ENCODE measurements at regions not wholly inside any gene's neighbourhood (a gene's known extent, or its start where the extent isn't known, plus 50 kb on each side); places are given as distances from the start of the nearest gene placed in this dataset.

DNA sequence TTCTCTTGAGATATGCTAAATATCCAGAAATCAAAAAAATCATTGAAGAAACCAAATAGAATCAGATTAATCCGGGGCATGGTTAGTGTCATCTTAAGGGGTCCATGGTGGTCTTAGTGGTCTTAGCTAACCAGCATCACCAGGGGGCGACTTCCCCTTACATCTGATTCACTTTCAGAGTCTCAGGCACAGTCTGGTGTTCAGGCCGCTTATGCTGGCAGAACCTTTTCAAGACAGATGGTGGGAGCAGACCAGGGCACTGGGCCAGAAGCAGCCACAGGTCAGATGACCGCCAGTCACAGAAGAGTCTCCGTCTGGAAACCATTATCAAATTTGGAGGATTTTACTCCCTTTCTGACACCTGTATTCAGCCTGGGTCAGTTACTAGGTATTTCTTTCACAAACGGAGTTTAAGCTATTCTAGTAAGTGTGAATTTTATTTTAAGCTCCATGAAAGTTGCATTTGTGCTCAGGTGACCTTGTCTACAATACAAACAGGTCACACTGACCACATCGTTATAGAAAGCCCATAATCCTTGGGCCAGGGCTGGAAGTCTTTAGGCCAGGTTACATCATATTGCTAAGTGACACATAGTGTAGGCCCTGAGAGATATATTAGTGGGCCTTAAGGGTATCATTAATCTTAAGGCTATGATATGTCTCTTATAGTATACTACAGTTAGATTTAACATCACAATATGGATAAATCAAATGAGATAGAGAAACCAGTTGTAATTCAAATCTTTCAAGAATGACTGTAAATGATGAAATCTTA, 365.5 kb downstream of the GBE1 start:
- no peak overlapping the region for H3K4me3 ChIP-seq (ENCODE audit: low read length)
- H3K9me3 ChIP-seq (ENCODE audit: control insufficient read depth, low read depth, low read length): no peaks in the 10 kb centered on the region
- no peaks in the 10 kb centered on the region for H3K27me3 ChIP-seq (ENCODE audit: control insufficient read depth, insufficient read depth, low read length)
- no peaks in the 10 kb centered on the region for H3K36me3 ChIP-seq (ENCODE audit: control insufficient read depth, low read depth, low read length)
- no peak overlapping the region for H3K9ac ChIP-seq (ENCODE audit: low read length)
- no peak overlapping the region for H3K27ac ChIP-seq (ENCODE audit: low read length)
- no peaks in the 10 kb centered on the region for H3K4me1 ChIP-seq (ENCODE audit: control insufficient read depth, low read depth, low read length)

DNA sequence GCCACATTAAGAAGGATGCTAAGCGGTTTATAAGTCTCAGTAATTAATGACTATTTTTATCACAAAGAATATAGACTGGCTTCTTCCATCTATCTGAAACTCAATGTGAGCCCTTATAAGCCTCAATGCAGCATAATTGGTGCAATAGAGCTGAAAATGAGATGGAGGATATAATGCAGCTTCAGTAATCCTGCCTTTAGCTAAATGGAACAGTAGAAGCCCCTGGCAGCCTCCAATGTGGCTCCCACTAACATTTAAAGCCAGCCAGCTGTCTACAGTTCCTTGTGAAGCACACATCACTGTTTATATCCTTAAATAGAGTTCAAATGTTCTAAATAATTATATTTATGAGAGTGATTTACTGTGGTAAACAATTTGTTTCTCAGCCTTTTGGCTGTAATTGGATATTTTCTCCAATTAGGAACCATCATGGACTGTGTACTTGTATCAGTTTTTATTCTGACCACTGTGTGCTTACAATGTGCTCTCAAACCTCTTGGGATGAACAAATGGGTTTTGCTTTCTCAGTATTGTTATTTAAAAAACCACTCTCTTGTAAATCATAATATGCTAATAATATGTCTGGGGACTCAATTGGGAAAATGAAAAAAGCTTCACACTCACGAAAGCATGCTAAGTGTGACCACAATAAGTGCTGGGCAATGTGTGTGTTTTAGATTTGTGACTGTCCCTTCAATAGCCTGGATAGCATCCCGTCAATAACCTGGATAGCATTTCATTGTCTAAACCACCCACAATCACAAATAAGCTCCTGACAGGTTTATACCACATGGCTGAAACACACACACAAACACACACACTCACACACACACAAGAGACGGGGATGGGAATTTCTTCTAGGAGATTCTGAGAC, 366.6 kb downstream of the GBE1 start:
- Histone ChIP-seq H3K27ac (ENCODE audit: low read length) (no peak overlapping the region), H3K36me3 (ENCODE audit: control insufficient read depth, low read depth, low read length) (no peaks in the 10 kb centered on the region), H3K4me1 (ENCODE audit: control insufficient read depth, low read depth, low read length) (no peaks in the 10 kb centered on the region), H3K27me3 (ENCODE audit: control insufficient read depth, insufficient read depth, low read length) (no peaks in the 10 kb centered on the region), H3K4me3 (ENCODE audit: low read length) (no peak overlapping the region), H3K9me3 (ENCODE audit: control insufficient read depth, low read depth, low read length) (no peaks in the 10 kb centered on the region), H3K9ac (ENCODE audit: low read length) (no peak overlapping the region)

GRCh38 chr3:81393251-81393650, 368.2 kb downstream of the GBE1 start:
- H3K27ac ChIP-seq (ENCODE audit: low read length): no peak overlapping the region
- no peak overlapping the region for H3K9ac ChIP-seq (ENCODE audit: low read length)
- H3K4me3 ChIP-seq (ENCODE audit: low read length): no peak overlapping the region

GRCh38 chr3:81390796-81391195, 370.6 kb downstream of the GBE1 start:
- Histone ChIP-seq H3K9ac (ENCODE audit: low read length) (no peak overlapping the region), H3K4me3 (ENCODE audit: low read length) (no peak overlapping the region), H3K4me1 (ENCODE audit: control insufficient read depth, low read depth, low read length) (peaks cover 5% of the 10 kb centered on the region), H3K27me3 (ENCODE audit: control insufficient read depth, insufficient read depth, low read length) (no peaks in the 10 kb centered on the region), H3K36me3 (ENCODE audit: control insufficient read depth, low read depth, low read length) (no peaks in the 10 kb centered on the region), H3K9me3 (ENCODE audit: control insufficient read depth, low read depth, low read length) (no peaks in the 10 kb centered on the region), H3K27ac (ENCODE audit: low read length) (no peak overlapping the region)

More at GRCh38 chr3:81393251-81393650, 368.2 kb downstream of the GBE1 start:
- Histone ChIP-seq H3K36me3 (ENCODE audit: control insufficient read depth, low read depth, low read length) (no peaks in the 10 kb centered on the region), H3K27me3 (ENCODE audit: control insufficient read depth, insufficient read depth, low read length) (no peaks in the 10 kb centered on the region), H3K9me3 (ENCODE audit: control insufficient read depth, low read depth, low read length) (no peaks in the 10 kb centered on the region), H3K4me1 (ENCODE audit: control insufficient read depth, low read depth, low read length) (no peaks in the 10 kb centered on the region)

DNA sequence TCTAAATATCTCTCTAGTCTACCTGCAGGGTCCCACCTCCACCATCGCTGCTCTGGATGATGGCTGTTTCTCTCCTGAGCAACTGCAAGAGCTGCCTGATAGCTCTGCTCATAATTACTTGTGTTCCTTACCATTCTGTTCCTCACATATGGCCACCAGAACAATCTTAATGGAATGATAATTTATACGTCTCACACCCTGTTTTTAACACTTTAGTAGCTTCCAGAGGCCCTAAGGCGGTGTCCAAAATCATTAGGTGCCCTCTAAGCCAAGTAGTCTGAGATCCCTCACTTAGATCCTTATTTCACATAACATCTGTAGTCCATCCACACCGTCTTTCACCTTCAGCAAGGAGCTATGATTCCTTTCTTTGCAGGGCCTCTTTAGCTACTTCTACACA, 373.3 kb downstream of the GBE1 start:
- Histone ChIP-seq H3K4me3 (ENCODE audit: low read length) (no peak overlapping the region), H3K27ac (ENCODE audit: low read length) (no peak overlapping the region)

DNA sequence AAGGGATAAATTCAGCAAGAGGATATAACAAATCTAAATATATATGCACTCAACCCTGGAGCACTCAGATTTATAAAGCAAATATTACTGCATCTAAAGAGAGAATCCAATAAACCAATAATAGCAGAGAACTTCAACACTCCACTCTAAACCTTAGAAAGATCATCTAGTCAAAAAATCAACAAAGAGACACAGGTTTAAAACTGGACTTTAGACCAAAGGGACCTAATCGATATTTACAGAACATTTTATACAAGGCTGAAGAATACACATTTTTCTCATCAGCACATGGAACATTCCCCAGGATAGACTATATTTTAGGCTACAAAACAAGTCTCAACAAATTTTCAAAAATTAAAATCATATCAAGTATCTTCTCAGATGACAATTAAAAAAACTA, 379.0 kb downstream of the GBE1 start:
- no peak overlapping the region for H3K9ac ChIP-seq (ENCODE audit: low read length)
- H3K4me1 ChIP-seq (ENCODE audit: control insufficient read depth, low read depth, low read length): peaks cover 6% of the 10 kb centered on the region
- H3K27ac ChIP-seq (ENCODE audit: low read length): no peak overlapping the region

More for the DNA sequence above, 373.3 kb downstream of the GBE1 start:
- no peaks in the 10 kb centered on the region for H3K36me3 ChIP-seq (ENCODE audit: control insufficient read depth, low read depth, low read length)
- H3K9ac ChIP-seq (ENCODE audit: low read length): no peak overlapping the region
- H3K9me3 ChIP-seq (ENCODE audit: control insufficient read depth, low read depth, low read length): no peaks in the 10 kb centered on the region
- H3K27me3 ChIP-seq (ENCODE audit: control insufficient read depth, insufficient read depth, low read length): no peaks in the 10 kb centered on the region
- H3K4me1 ChIP-seq (ENCODE audit: control insufficient read depth, low read depth, low read length): peaks cover 6% of the 10 kb centered on the region

DNA sequence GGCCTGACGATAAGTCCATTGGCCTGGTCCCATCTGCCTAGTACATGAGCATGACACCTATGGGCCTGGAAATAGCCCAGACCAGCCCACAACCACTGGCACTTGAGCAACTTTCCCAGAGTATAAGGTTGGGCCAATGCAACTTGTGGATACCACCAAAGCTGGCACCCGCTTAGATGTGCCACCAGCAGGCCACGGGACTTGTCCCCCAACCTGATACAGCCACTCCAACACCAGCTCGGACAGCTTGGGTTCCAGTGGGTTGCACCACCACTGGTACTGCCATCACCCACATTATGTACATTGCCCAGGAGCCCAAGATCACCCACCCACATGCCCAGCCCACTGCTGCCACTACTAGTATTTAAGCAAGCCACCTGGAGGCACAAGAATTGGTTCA, 381.2 kb downstream of the GBE1 start:
- Histone ChIP-seq H3K9me3 (ENCODE audit: control insufficient read depth, low read depth, low read length) (no peaks in the 10 kb centered on the region), H3K36me3 (ENCODE audit: control insufficient read depth, low read depth, low read length) (no peaks in the 10 kb centered on the region), H3K27me3 (ENCODE audit: control insufficient read depth, insufficient read depth, low read length) (no peaks in the 10 kb centered on the region), H3K4me1 (ENCODE audit: control insufficient read depth, low read depth, low read length) (peaks cover 4% of the 10 kb centered on the region), H3K4me3 (ENCODE audit: low read length) (no peak overlapping the region), H3K9ac (ENCODE audit: low read length) (no peak overlapping the region), H3K27ac (ENCODE audit: low read length) (no peak overlapping the region)

More for the DNA sequence above, 379.0 kb downstream of the GBE1 start:
- Histone ChIP-seq H3K4me3 (ENCODE audit: low read length) (no peak overlapping the region), H3K9me3 (ENCODE audit: control insufficient read depth, low read depth, low read length) (no peaks in the 10 kb centered on the region), H3K36me3 (ENCODE audit: control insufficient read depth, low read depth, low read length) (no peaks in the 10 kb centered on the region), H3K27me3 (ENCODE audit: control insufficient read depth, insufficient read depth, low read length) (no peaks in the 10 kb centered on the region)

DNA sequence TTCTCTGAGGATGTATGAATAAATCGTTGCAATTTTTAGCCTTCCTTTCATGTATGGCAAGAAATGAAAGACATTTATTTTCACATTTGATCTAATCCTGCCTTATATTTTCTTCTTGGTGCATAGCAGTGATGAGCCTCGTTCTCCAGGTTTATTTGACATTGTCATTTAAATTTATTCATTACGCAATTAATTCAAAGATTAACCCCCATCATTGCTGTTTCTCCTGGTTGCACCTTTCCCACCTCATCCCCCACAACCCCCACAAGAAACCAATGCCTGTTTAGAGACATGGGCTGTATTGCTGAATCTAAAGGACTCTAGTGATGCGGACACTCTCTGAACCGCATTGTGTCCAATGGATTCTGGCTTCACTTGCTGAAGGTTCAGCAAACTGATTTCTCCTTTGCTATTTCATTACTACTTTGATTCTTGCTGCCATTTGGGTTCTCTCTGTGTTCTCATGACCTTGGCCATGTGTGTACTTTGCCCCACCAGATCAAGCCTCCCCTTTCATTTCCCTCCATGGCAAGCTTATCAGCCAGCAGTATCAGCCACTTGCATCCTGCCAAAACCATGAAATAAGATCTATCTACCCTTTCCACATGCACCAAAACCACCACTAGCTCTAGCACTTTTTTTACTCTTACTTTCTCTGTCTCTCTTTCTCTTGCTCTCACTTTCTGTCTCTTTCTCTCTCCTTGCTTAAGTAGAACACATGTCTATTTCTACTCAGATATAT, 382.7 kb downstream of the GBE1 start:
- H3K36me3 ChIP-seq (ENCODE audit: control insufficient read depth, low read depth, low read length): no peaks in the 10 kb centered on the region

DNA sequence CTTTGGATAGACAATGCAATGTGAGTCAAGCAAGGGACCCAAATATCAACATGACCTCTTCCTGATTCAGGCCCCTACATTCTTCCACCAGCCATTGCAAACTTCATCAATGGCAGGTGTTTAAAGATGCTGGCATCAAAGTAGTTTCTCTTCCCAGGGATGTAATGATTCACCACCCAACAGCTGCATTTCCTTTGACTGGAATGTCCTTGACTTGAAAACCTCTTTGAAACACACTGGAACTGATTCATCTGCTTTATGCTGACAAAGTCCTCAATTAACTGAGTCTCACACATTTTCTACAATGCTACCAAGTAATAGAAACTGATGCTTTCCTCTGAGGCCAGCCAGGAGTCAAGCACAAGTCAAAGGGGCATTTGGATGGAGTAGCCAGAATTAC, 385.5 kb downstream of the GBE1 start:
- H3K4me1 ChIP-seq (ENCODE audit: control insufficient read depth, low read depth, low read length): peaks cover 8% of the 10 kb centered on the region
- H3K9me3 ChIP-seq (ENCODE audit: control insufficient read depth, low read depth, low read length): no peaks in the 10 kb centered on the region
- no peak overlapping the region for H3K9ac ChIP-seq (ENCODE audit: low read length)
- no peaks in the 10 kb centered on the region for H3K36me3 ChIP-seq (ENCODE audit: control insufficient read depth, low read depth, low read length)
- no peaks in the 10 kb centered on the region for H3K27me3 ChIP-seq (ENCODE audit: control insufficient read depth, insufficient read depth, low read length)
- no peak overlapping the region for H3K4me3 ChIP-seq (ENCODE audit: low read length)
- H3K27ac ChIP-seq (ENCODE audit: low read length): no peak overlapping the region

More for the DNA sequence above, 382.7 kb downstream of the GBE1 start:
- no peak overlapping the region for H3K27ac ChIP-seq (ENCODE audit: low read length)
- H3K9me3 ChIP-seq (ENCODE audit: control insufficient read depth, low read depth, low read length): no peaks in the 10 kb centered on the region
- peaks cover 8% of the 10 kb centered on the region for H3K4me1 ChIP-seq (ENCODE audit: control insufficient read depth, low read depth, low read length)
- H3K9ac ChIP-seq (ENCODE audit: low read length): no peak overlapping the region
- no peak overlapping the region for H3K4me3 ChIP-seq (ENCODE audit: low read length)
- H3K27me3 ChIP-seq (ENCODE audit: control insufficient read depth, insufficient read depth, low read length): no peaks in the 10 kb centered on the region

DNA sequence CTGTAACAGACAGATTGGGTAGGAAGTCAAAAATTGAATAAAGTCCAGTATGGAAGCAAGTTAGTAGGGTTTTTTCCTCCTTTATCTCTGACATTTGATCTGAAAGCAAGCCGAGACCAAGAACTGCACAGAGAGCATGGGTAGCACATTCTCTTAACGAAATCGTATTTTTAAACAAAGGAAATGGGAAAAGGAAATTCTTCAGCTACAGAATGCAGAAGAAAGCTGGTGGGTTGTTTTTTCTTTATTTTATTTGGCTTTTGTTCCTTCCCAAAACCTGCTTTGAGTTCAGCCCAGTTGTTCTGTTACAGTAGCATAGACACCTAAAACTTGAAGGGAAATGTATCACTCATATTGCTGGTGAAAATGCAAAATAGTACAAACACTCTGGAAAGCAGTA, 397.0 kb downstream of the GBE1 start:
- H3K4me1 ChIP-seq (ENCODE audit: control insufficient read depth, low read depth, low read length): no peaks in the 10 kb centered on the region
- no peak overlapping the region for H3K27ac ChIP-seq (ENCODE audit: low read length)
- no peaks in the 10 kb centered on the region for H3K36me3 ChIP-seq (ENCODE audit: control insufficient read depth, low read depth, low read length)
- H3K27me3 ChIP-seq (ENCODE audit: control insufficient read depth, insufficient read depth, low read length): no peaks in the 10 kb centered on the region
- no peaks in the 10 kb centered on the region for H3K9me3 ChIP-seq (ENCODE audit: control insufficient read depth, low read depth, low read length)
- no peak overlapping the region for H3K9ac ChIP-seq (ENCODE audit: low read length)
- no peak overlapping the region for H3K4me3 ChIP-seq (ENCODE audit: low read length)

DNA sequence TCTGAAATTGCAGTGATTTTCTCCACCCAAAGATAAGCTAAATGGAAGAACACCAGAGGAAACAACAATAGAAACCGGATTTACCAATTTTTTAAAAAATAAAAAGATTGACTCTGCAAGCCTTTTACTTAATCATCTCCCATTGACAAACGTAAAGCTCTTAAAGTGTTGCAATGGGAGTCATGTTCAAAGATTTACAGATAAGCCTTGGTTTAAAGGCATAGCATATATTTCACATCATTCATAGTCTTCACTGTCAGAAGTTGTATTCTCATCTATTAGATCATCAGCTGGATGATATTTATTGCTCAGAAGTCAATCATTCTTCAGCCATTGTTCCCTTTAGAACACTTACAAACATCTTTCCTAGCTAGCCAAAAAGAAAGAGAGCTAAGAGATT, 397.6 kb downstream of the GBE1 start:
- Histone ChIP-seq H3K27me3 (ENCODE audit: control insufficient read depth, insufficient read depth, low read length) (no peaks in the 10 kb centered on the region), H3K27ac (ENCODE audit: low read length) (no peak overlapping the region), H3K4me1 (ENCODE audit: control insufficient read depth, low read depth, low read length) (no peaks in the 10 kb centered on the region), H3K9me3 (ENCODE audit: control insufficient read depth, low read depth, low read length) (no peaks in the 10 kb centered on the region), H3K9ac (ENCODE audit: low read length) (no peak overlapping the region), H3K4me3 (ENCODE audit: low read length) (no peak overlapping the region), H3K36me3 (ENCODE audit: control insufficient read depth, low read depth, low read length) (no peaks in the 10 kb centered on the region)

Measured in iPS-18a (cell line).